A673 (cell line): ENCODE measurements at regions not wholly inside any gene's neighbourhood (a gene's known extent, or its start where the extent isn't known, plus 50 kb on each side); places are given as distances from the start of the nearest gene placed in this dataset.

Source experiments
- EZH2 ChIP-seq: fragments of 200-600 bp; sonication (generic); IDR thresholded peaks from 2 replicates; pipeline ENCODE4 v1.6.1; 2017; ENCODE audit warnings: borderline replicate concordance, low read depth, mild to moderate bottlenecking, mixed read lengths, antibody characterized with exemption, low read length; ENCODE audit not compliant: poor library complexity, severe bottlenecking
- TF ChIP-seq, protein P1 (sequence below): fragments of 300-800, 200-600 bp; sonication (generic); conservative IDR thresholded peaks from 2 replicates; pipeline ENCODE4 v1.5.1; 2017; ENCODE audit warnings: low read depth, mild to moderate bottlenecking, antibody characterized with exemption, low read length, moderate library complexity, mixed read lengths

DNA sequence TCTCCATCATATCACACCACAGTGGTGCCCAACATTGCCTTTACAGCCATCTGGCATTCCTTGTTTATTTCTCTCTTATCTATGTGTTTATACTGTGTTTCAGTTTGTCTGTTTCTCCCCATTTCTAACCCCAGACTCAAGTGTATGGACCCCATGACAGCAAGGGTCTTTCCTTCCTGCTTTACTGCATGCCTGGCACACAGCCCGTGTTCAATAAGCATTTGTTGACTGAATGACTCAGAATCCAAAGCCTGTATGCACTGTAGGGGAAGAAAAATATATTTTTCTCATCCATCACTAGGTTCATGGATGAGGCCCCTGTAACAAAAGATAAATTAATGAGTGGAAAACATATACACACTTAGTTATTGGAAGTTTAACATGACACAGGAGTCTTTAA is 190.8 kb upstream of the SEMA6A start:
- TF ChIP-seq, protein P1, sequence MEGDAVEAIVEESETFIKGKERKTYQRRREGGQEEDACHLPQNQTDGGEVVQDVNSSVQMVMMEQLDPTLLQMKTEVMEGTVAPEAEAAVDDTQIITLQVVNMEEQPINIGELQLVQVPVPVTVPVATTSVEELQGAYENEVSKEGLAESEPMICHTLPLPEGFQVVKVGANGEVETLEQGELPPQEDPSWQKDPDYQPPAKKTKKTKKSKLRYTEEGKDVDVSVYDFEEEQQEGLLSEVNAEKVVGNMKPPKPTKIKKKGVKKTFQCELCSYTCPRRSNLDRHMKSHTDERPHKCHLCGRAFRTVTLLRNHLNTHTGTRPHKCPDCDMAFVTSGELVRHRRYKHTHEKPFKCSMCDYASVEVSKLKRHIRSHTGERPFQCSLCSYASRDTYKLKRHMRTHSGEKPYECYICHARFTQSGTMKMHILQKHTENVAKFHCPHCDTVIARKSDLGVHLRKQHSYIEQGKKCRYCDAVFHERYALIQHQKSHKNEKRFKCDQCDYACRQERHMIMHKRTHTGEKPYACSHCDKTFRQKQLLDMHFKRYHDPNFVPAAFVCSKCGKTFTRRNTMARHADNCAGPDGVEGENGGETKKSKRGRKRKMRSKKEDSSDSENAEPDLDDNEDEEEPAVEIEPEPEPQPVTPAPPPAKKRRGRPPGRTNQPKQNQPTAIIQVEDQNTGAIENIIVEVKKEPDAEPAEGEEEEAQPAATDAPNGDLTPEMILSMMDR, result no peak
- no peak for TF ChIP-seq EZH2
